K562 (cell line): ENCODE measurements at regions not wholly inside any gene's neighbourhood (a gene's known extent, or its start where the extent isn't known, plus 50 kb on each side); places are given as distances from the start of the nearest gene placed in this dataset.

Experiments
- ATF1 ChIP-seq, 2 experiments: fragments of 450-650 bp in 1 of 2; IDR thresholded peaks; 2 replicates each; pipeline ENCODE4 v1.6.1; 2016; ENCODE audit warnings: missing compliant biosample characterization in 1 of 2, missing genetic modification characterization in 1 of 2
- ATF7 ChIP-seq: fragments of 450-650 bp; IDR thresholded peaks from 2 replicates; pipeline ENCODE4 v1.7.1; 2014; ENCODE audit warnings: mild to moderate bottlenecking, moderate library complexity
- DPF2 ChIP-seq: fragments of 450-650 bp; IDR thresholded peaks from 2 replicates; pipeline ENCODE4 v1.6.1; 2016
- ETV1 ChIP-seq: fragments of 450-650 bp; conservative IDR thresholded peaks from 2 replicates; pipeline ENCODE4 v1.6.1; 2016; ENCODE audit warnings: missing genetic modification characterization, control low read depth, low read depth, missing compliant biosample characterization
- FOS ChIP-seq: IDR thresholded peaks from 3 replicates; pipeline ENCODE4 v1.6.1; 2011; ENCODE audit not compliant: insufficient read length; ENCODE audit errors: extremely low read depth
- FOSL1 ChIP-seq: fragments of 200-800 bp; sonication (Bioruptor generic); conservative IDR thresholded peaks from 2 replicates; pipeline ENCODE4 v1.6.1; 2016; ENCODE audit warnings: missing genetic modification characterization, missing compliant biosample characterization
- GABPA ChIP-seq: fragments of 200-800 bp; sonication (Bioruptor generic); conservative IDR thresholded peaks from 2 replicates; pipeline ENCODE4 v1.6.1; 2016; ENCODE audit warnings: low read depth, missing genetic modification characterization, missing compliant biosample characterization
- GTF2E2 ChIP-seq: fragments of 200-800 bp; sonication (Bioruptor generic); IDR thresholded peaks from 2 replicates; pipeline ENCODE4 v1.6.1; 2016; ENCODE audit warnings: missing genetic modification characterization, missing compliant biosample characterization
- JUND ChIP-seq, 2 experiments: IDR thresholded peaks; 2 replicates in 1 of 2; 3 replicates in 1 of 2; pipeline ENCODE4 v1.6.1; 2011; ENCODE audit warnings: borderline replicate concordance in 2 of 2, low read depth in 2 of 2, low read length in 2 of 2, improper control_type of control experiment in 1 of 2, missing biosample characterization in 1 of 2, missing genetic modification characterization in 1 of 2, missing genetic modification reagents in 1 of 2
- KLF16 ChIP-seq: IDR thresholded peaks from 2 replicates; pipeline ENCODE4 v1.6.1; 2016; ENCODE audit warnings: antibody characterized with exemption
- MCM7 ChIP-seq, 2 experiments: fragments of 450-650 bp; IDR thresholded peaks; 2 replicates each; pipeline ENCODE4 v1.6.1; 2016 to 2018
- NEUROD1 ChIP-seq: fragments of 150-350 bp; IDR thresholded peaks from 2 replicates; pipeline ENCODE4 v1.6.1; 2014; ENCODE audit warnings: borderline replicate concordance, low read length, low read depth; ENCODE audit not compliant: partially characterized antibody
- RCOR1 ChIP-seq, 2 experiments: IDR thresholded peaks; 2 replicates each; pipeline ENCODE4 v1.6.1; 2012; ENCODE audit warnings: low read depth in 2 of 2, low read length in 2 of 2, borderline replicate concordance in 1 of 2, improper control_type of control experiment in 1 of 2
- ZFX ChIP-seq: sonication (generic); formaldehyde crosslinking; IDR thresholded peaks from 2 replicates; pipeline ENCODE4 v1.8.0; 2022; ENCODE audit warnings: mild to moderate bottlenecking, missing genetic modification reagents, moderate library complexity
- TF ChIP-seq, protein P1 (sequence below): fragments of 450-650 bp; conservative IDR thresholded peaks from 2 replicates; pipeline ENCODE4 v1.6.1; 2016; ENCODE audit warnings: missing genetic modification characterization, low read depth, mild to moderate bottlenecking, missing compliant biosample characterization, moderate library complexity
- TF ChIP-seq, protein P2 (sequence below), 2 experiments: fragments of 200-800 bp in 1 of 2; sonication (Bioruptor generic) in 1 of 2; sonication (generic) in 1 of 2; formaldehyde crosslinking in 1 of 2; IDR thresholded peaks in 1 of 2; conservative IDR thresholded peaks in 1 of 2; 2 replicates each; pipeline versions ENCODE4 v1.5.0 to v1.6.1; 2016 to 2020; ENCODE audit warnings: missing compliant biosample characterization in 1 of 2, missing genetic modification characterization in 1 of 2, missing genetic modification reagents in 1 of 2
- TF ChIP-seq, protein P3 (sequence below), 2 experiments: fragments of 450-650 bp in 1 of 2; sonication (generic) in 1 of 2; formaldehyde crosslinking in 1 of 2; IDR thresholded peaks in 1 of 2; conservative IDR thresholded peaks in 1 of 2; 2 replicates each; pipeline versions ENCODE4 v1.6.1 to v1.8.1; 2016 to 2023; ENCODE audit warnings: mild to moderate bottlenecking in 2 of 2, moderate library complexity in 2 of 2, inconsistent platforms in 1 of 2, missing genetic modification reagents in 1 of 2
- TF ChIP-seq, protein P4 (sequence below): fragments of 250-450 bp; sonication (Bioruptor Pico); IDR thresholded peaks from 2 replicates; pipeline ENCODE4 v1.5.1; 2021; ENCODE audit warnings: mild to moderate bottlenecking
- TF ChIP-seq, protein P5 (sequence below): sonication (generic); formaldehyde crosslinking; IDR thresholded peaks from 2 replicates; pipeline ENCODE4 v1.8.0; 2022; ENCODE audit warnings: missing genetic modification reagents, mild to moderate bottlenecking, moderate library complexity, borderline replicate concordance

DNA sequence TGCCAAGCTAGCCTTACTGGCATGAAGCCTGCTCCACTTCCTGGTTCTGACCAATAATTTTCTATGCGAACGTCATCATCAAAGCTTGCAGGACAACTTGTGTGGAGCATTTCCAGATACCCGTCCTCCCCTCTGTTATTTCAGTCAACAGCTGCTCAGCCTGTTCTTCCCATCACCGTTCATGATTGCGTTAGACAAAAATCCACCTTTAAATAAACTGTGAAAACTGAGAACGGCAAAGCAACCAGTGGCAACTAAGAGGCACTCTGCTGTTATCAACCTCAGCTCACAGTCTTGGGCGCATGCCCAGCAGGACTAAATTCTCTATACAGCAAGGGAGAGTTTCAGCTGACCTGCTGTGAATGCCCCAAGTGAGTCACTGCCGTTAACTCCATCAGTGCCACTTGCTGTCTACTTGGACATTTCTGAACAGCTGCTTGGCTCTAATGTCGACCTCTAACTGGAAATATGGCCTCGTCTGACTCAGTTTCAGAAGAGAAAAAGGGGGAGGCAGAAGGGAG, 207.4 kb upstream of the RUNX1 start (continued):
- TF ChIP-seq GTF2E2 (tag) (peak; percentile 17; the same call in 1 of the 2 replicates), ZFX (CRISPR knock-in tag) (no peak), ATF7 (peak; percentile 21; the same call in 1 of the 2 replicates), MCM7 (IDR thresholded peaks at IDR 0.05) (no peak), RCOR1 (IDR thresholded peaks at IDR 0.05; ENCODE audit: borderline replicate concordance in 1 of 2, low read depth in 2 of 2, low read length in 2 of 2) (peak in 1 of 2 experiments; percentile 46; a peak in 1 of 4 replicates), NEUROD1 (peak; percentile 30), KLF16 (no peak), ATF1 (CRISPR knock-in tag; IDR thresholded peaks at IDR 0.05) (no peak), ATF1 (tag; IDR thresholded peaks at IDR 0.05) (peak; percentile 43; the same call in 1 of the 2 replicates), ETV1 (tag) (peak; percentile 46; the same call in 1 of the 2 replicates), DPF2 (peak; percentile 62), FOS (peak; percentile 34), GABPA (tag) (0 out of 2 replicates have a peak, but pooled peaks have one; percentile 22), JUND (IDR thresholded peaks at IDR 0.05; ENCODE audit: borderline replicate concordance, low read depth, low read length) (peak; percentile 86), JUND (tag; IDR thresholded peaks at IDR 0.05; ENCODE audit: borderline replicate concordance, low read depth, low read length) (peak; percentile 88), FOSL1 (peak; percentile 95)
- TF ChIP-seq, protein P1, sequence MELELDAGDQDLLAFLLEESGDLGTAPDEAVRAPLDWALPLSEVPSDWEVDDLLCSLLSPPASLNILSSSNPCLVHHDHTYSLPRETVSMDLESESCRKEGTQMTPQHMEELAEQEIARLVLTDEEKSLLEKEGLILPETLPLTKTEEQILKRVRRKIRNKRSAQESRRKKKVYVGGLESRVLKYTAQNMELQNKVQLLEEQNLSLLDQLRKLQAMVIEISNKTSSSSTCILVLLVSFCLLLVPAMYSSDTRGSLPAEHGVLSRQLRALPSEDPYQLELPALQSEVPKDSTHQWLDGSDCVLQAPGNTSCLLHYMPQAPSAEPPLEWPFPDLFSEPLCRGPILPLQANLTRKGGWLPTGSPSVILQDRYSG (tag) = 0 out of 2 replicates have a peak, but pooled peaks have one; percentile 43
- TF ChIP-seq, protein P2, sequence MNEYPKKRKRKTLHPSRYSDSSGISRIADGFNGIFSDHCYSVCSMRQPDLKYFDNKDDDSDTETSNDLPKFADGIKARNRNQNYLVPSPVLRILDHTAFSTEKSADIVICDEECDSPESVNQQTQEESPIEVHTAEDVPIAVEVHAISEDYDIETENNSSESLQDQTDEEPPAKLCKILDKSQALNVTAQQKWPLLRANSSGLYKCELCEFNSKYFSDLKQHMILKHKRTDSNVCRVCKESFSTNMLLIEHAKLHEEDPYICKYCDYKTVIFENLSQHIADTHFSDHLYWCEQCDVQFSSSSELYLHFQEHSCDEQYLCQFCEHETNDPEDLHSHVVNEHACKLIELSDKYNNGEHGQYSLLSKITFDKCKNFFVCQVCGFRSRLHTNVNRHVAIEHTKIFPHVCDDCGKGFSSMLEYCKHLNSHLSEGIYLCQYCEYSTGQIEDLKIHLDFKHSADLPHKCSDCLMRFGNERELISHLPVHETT (CRISPR knock-in tag; conservative IDR thresholded peaks at IDR 0.05 in 1 of 2, IDR thresholded peaks at IDR 0.05 in 1 of 2) = peak in 1 of 2 experiments; percentile 68; a peak in 1 of 4 replicates
- TF ChIP-seq, protein P3, sequence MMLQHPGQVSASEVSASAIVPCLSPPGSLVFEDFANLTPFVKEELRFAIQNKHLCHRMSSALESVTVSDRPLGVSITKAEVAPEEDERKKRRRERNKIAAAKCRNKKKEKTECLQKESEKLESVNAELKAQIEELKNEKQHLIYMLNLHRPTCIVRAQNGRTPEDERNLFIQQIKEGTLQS (IDR thresholded peaks at IDR 0.05) = peak; percentile 75
- TF ChIP-seq, protein P3 (CRISPR knock-in tag; conservative IDR thresholded peaks at IDR 0.05) = no peak
- TF ChIP-seq, protein P4, sequence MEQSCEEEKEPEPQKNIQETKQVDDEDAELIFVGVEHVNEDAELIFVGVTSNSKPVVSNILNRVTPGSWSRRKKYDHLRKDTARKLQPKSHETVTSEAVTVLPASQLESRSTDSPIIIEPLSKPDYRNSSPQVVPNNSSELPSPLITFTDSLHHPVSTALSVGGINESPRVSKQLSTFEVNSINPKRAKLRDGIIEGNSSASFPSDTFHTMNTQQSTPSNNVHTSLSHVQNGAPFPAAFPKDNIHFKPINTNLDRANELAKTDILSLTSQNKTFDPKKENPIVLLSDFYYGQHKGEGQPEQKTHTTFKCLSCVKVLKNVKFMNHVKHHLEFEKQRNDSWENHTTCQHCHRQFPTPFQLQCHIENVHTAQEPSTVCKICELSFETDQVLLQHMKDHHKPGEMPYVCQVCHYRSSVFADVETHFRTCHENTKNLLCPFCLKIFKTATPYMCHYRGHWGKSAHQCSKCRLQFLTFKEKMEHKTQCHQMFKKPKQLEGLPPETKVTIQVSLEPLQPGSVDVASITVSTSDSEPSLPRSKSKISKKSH (CRISPR knock-in tag) = no peak
- TF ChIP-seq, protein P5, sequence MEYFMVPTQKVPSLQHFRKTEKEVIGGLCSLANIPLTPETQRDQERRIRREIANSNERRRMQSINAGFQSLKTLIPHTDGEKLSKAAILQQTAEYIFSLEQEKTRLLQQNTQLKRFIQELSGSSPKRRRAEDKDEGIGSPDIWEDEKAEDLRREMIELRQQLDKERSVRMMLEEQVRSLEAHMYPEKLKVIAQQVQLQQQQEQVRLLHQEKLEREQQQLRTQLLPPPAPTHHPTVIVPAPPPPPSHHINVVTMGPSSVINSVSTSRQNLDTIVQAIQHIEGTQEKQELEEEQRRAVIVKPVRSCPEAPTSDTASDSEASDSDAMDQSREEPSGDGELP = peak; percentile 38
